ENCODE measurements at regions not wholly inside any gene's neighbourhood (a gene's known extent, or its start where the extent isn't known, plus 50 kb on each side); places are given as distances from the start of the nearest gene placed in this dataset.
A peak's percentile ranks its signal among the peaks of the same experiment; 100 is the strongest.
"Not testable (repeated sequence)": the region's sequence is repeated elsewhere in the genome, so short reads cannot be mapped to it uniquely, and the experiment has no call there.

GRCh38 chr4:18691431-18692200 is 670.1 kb upstream of the LCORL start:
- DNase-seq, result no peak

- DNase-seq, result no peak
These were observed 668.9 kb upstream of the LCORL start for GRCh38 chr4:18690291-18690955.

GRCh38 chr4:18689308-18690115 is 668.0 kb upstream of the LCORL start:
- DNase-seq, result peak; percentile 41 to 72 (median 62)

- not testable (repeated sequence) for DNase-seq
These were observed 666.8 kb upstream of the LCORL start for GRCh38 chr4:18688351-18688750.

- no peak for DNase-seq
These were observed 664.9 kb upstream of the LCORL start for GRCh38 chr4:18686338-18687037.

- DNase-seq, result no peak
These were observed 663.4 kb upstream of the LCORL start for GRCh38 chr4:18684932-18685331.

GRCh38 chr4:18676526-18676915 is 655.0 kb upstream of the LCORL start:
- DNase-seq, result no peak

- DNase-seq, result no peak
These were observed 654.3 kb upstream of the LCORL start for GRCh38 chr4:18675586-18676525.

GRCh38 chr4:18670034-18670433 is 648.5 kb upstream of the LCORL start:
- no peak for DNase-seq

GRCh38 chr4:18669390-18669789 is 647.8 kb upstream of the LCORL start:
- DNase-seq, result no peak

- DNase-seq, result no peak
These were observed 644.8 kb upstream of the LCORL start for GRCh38 chr4:18666322-18666721.

- DNase-seq, result no peak
These were observed 642.6 kb upstream of the LCORL start for GRCh38 chr4:18664171-18664570.

- no peak for DNase-seq
These were observed 623.8 kb upstream of the LCORL start for GRCh38 chr4:18645351-18645750.

GRCh38 chr4:18641334-18641733 is 619.8 kb upstream of the LCORL start:
- DNase-seq, result no peak

- DNase-seq, result no peak
These were observed 616.5 kb upstream of the LCORL start for GRCh38 chr4:18638031-18638430.

- no peak for DNase-seq
These were observed 614.5 kb upstream of the LCORL start for GRCh38 chr4:18636001-18636585.

GRCh38 chr4:18635531-18635930 is 614.0 kb upstream of the LCORL start:
- no peak for DNase-seq

GRCh38 chr4:18631586-18631985 is 610.0 kb upstream of the LCORL start:
- no peak for DNase-seq

- DNase-seq, result no peak
These were observed 608.9 kb upstream of the LCORL start for GRCh38 chr4:18630218-18631110.

GRCh38 chr4:18627447-18628005 is 606.0 kb upstream of the LCORL start:
- DNase-seq, result no peak

All from suppressor macrophage (primary cell).